GM12892 (cell line): ENCODE measurements at regions not wholly inside any gene's neighbourhood (a gene's known extent, or its start where the extent isn't known, plus 50 kb on each side); places are given as distances from the start of the nearest gene placed in this dataset.

Experiments
- POLR2A ChIP-seq: IDR thresholded peaks from 2 replicates; pipeline ENCODE4 v1.6.1; 2011; ENCODE audit warnings: low read depth, low read length, control low read depth
- POLR2AphosphoS5 ChIP-seq: IDR thresholded peaks from 2 replicates; pipeline ENCODE4 v1.6.1; 2011; ENCODE audit warnings: low read depth, low read length, control low read depth

GRCh38 chr7:49001610-49002033 lies 77.3 kb downstream of the CDC14C start:
- TF ChIP-seq POLR2A (no peak), POLR2AphosphoS5 (no peak)
